ENCODE measurements at regions not wholly inside any gene's neighbourhood (a gene's known extent, or its start where the extent isn't known, plus 50 kb on each side); places are given as distances from the start of the nearest gene placed in this dataset.

- no peaks in the 10 kb centered on the region for H3K9me1 ChIP-seq (ENCODE audit: control insufficient read depth, insufficient read depth, low read length)
- H3K4me2 ChIP-seq (ENCODE audit: insufficient read depth, low read length) = no peak overlapping the region
- no peak overlapping the region for H3K9ac ChIP-seq (ENCODE audit: insufficient read depth in 1 of 2, low read depth in 2 of 2, low read length in 2 of 2)
- in situ Hi-C loops (cut with MboI) (no loop called here), intact Hi-C loops (cut with micrococcal nuclease) (no loop called here)
- no peaks in the 10 kb centered on the region for H3K79me2 ChIP-seq (ENCODE audit: control insufficient read depth, insufficient read depth, low read length)
- FAIRE-seq (no peak), ATAC-seq (no peak), DNase-seq (ENCODE audit: extremely low read depth in 1 of 4, low spot score in 3 of 4) (no peak)
- no peaks in the 10 kb centered on the region for H3K36me3 ChIP-seq (ENCODE audit: control insufficient read depth, insufficient read depth, low read length)
- no TSS peak for BruUV-seq (replicated peaks)
- ChIA-PET CTCF (ENCODE audit: low intra/inter-chr PET ratio) (no interaction called here), POLR2A (no interaction called here)
- no peaks in the 10 kb centered on the region for H3K9me3 ChIP-seq (replicated peaks; ENCODE audit: control insufficient read depth, insufficient read depth, low read depth, low read length)
- H4K20me1 ChIP-seq (replicated peaks; ENCODE audit: control insufficient read depth, insufficient read depth, low read length) = no peaks in the 10 kb centered on the region
- no peak overlapping the region for H3K27ac ChIP-seq (ENCODE audit: extremely low read depth, low read depth, low read length)
- no peaks in the 10 kb centered on the region for H3K4me1 ChIP-seq (replicated peaks in 1 of 2; ENCODE audit: control insufficient read depth in 2 of 2, insufficient read depth in 2 of 2, low read length in 2 of 2)
- no peak for TF ChIP-seq CREB3 (tag; conservative IDR thresholded peaks at IDR 0.05; ENCODE audit: low read depth)
- WGBS (ENCODE audit: insufficient coverage, low coverage, missing lambda C conversion rate) = 0% methylated on average over 2 of the region's 2 CpGs
- H2AFZ ChIP-seq (ENCODE audit: low read depth, low read length) = no peak overlapping the region
- H3K4me3 ChIP-seq = no peak overlapping the region
- no peaks in the 10 kb centered on the region for H3K27me3 ChIP-seq (ENCODE audit: control insufficient read depth in 2 of 2, insufficient read depth in 2 of 2, low read length in 2 of 2)
Observed at GRCh38 chr4:20353646-20354045, 101.9 kb downstream of the SLIT2 start.

- intact Hi-C loops (cut with micrococcal nuclease) (no loop called here), in situ Hi-C loops (cut with MboI) (no loop called here)
- H3K36me3 ChIP-seq (ENCODE audit: control insufficient read depth, insufficient read depth, low read length) = no peaks in the 10 kb centered on the region
- H3K9ac ChIP-seq (ENCODE audit: insufficient read depth in 1 of 2, low read depth in 2 of 2, low read length in 2 of 2) = no peak overlapping the region
- no peaks in the 10 kb centered on the region for H3K9me3 ChIP-seq (replicated peaks; ENCODE audit: control insufficient read depth, insufficient read depth, low read depth, low read length)
- H4K20me1 ChIP-seq (replicated peaks; ENCODE audit: control insufficient read depth, insufficient read depth, low read length) = no peaks in the 10 kb centered on the region
- TF ChIP-seq TRIM24 (IDR thresholded peaks at IDR 0.05) = no peak
- TF ChIP-seq ZKSCAN3 (CRISPR knock-in tag; IDR thresholded peaks at IDR 0.05) = no peak
- TF ChIP-seq HES1 (IDR thresholded peaks at IDR 0.05; ENCODE audit: low read depth) = no peak
- TF ChIP-seq CREB3L1 (IDR thresholded peaks at IDR 0.05; ENCODE audit: borderline replicate concordance, low read depth) = no peak
- no peak for TF ChIP-seq FOXK2 (conservative IDR thresholded peaks at IDR 0.05 in 1 of 2, IDR thresholded peaks at IDR 0.05 in 1 of 2; ENCODE audit: low read depth in 2 of 2)
- no peak for TF ChIP-seq ZFPM2 (CRISPR knock-in tag; IDR thresholded peaks at IDR 0.05)
- no peak for TF ChIP-seq EP400 (IDR thresholded peaks at IDR 0.05)
- POLR2A ChIA-PET = no interaction called here
- no peaks in the 10 kb centered on the region for H3K27me3 ChIP-seq (ENCODE audit: control insufficient read depth in 2 of 2, insufficient read depth in 2 of 2, low read length in 2 of 2)
- H3K79me2 ChIP-seq (ENCODE audit: control insufficient read depth, insufficient read depth, low read length) = no peaks in the 10 kb centered on the region
- ATAC-seq (no peak), DNase-seq (ENCODE audit: extremely low read depth in 1 of 4, low spot score in 3 of 4) (no peak), FAIRE-seq (no peak)
- CTCF ChIA-PET (ENCODE audit: low intra/inter-chr PET ratio) = no interaction called here
- H3K4me2 ChIP-seq (ENCODE audit: insufficient read depth, low read length) = no peak overlapping the region
- H3K27ac ChIP-seq (ENCODE audit: extremely low read depth, low read depth, low read length) = no peak overlapping the region
- no peak overlapping the region for H2AFZ ChIP-seq (ENCODE audit: low read depth, low read length)
- no peaks in the 10 kb centered on the region for H3K4me1 ChIP-seq (replicated peaks in 1 of 2; ENCODE audit: control insufficient read depth in 2 of 2, insufficient read depth in 2 of 2, low read length in 2 of 2)
- WGBS (ENCODE audit: insufficient coverage, low coverage, missing lambda C conversion rate) = 0% methylated on average over 1 of the region's 1 CpG
- BruUV-seq (replicated peaks) = no TSS peak
- H3K9me1 ChIP-seq (ENCODE audit: control insufficient read depth, insufficient read depth, low read length) = no peaks in the 10 kb centered on the region
- no peak overlapping the region for H3K4me3 ChIP-seq
Observed at GRCh38 chr4:20354120-20354519, 102.4 kb downstream of the SLIT2 start.
